ENCODE measurements at regions not wholly inside any gene's neighbourhood (a gene's known extent, or its start where the extent isn't known, plus 50 kb on each side); places are given as distances from the start of the nearest gene placed in this dataset.

DNA sequence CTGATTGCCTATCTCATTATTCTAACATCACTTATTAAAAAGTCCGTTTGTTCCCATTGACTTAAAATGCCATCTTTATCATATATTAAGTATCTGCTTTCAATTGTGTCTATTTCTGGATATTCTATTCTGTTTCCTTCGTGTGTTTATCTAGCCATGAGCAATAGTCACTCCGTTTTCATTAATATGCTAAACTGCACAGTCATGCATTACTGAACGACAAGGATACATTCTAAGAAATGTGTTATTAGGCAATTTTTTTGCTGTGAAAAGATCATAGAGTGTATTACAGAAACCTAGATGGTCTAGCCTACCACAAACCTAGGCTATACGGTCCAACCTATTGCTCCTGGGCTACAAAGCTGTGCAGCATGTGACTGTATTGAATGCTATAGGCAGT is 482.9 kb downstream of the IRX1 start:
- no peak overlapping the region for H3K14ac ChIP-seq (ENCODE audit: insufficient read depth, low read length)
- Mint-ChIP-seq H3K4me1 (peaks cover 2 to 5% of the 10 kb centered on the region in 2 experiments; a peak in 1 of 4 replicates), H3K4me3 (no peak overlapping the region), H3K27me3 (ENCODE audit: low read depth) (no peaks in the 10 kb centered on the region; the same call in 1 of the 2 replicates), H3K9me3 (peaks cover 4 to 8% of the 10 kb centered on the region in 2 experiments), H3K27ac (no peak overlapping the region), H3K36me3 (ENCODE audit: insufficient read depth in 1 of 3, low read depth in 3 of 3) (no peaks in the 10 kb centered on the region; a peak in 1 of 7 replicates)
- no peak overlapping the region for H3K18ac ChIP-seq (ENCODE audit: insufficient read length, low read depth, low read length)
- no peak overlapping the region for H2BK120ac ChIP-seq (ENCODE audit: low read depth, low read length, poor library complexity, severe bottlenecking)
- DNase-seq: no peak
- H3K9ac ChIP-seq (ENCODE audit: extremely low read depth, insufficient read length, low read length): no peak overlapping the region
- no peak overlapping the region for H3K23ac ChIP-seq (ENCODE audit: insufficient read length, low read depth, low read length)
- WGBS (ENCODE audit: extremely low coverage, insufficient read length, low lambda C conversion rate): no CpG with 5 or more reads among the region's 5 CpGs
- H3K9me3 ChIP-seq (ENCODE audit: control insufficient read depth, low read depth, low read length): no peaks in the 10 kb centered on the region
- no peak overlapping the region for H4K8ac ChIP-seq (replicated peaks; ENCODE audit: insufficient read length, low read depth, low read length)
- no peak overlapping the region for H2AFZ ChIP-seq (ENCODE audit: low read length)
- H2BK20ac ChIP-seq (ENCODE audit: low read depth, low read length, poor library complexity, severe bottlenecking): no peak overlapping the region
- H2BK12ac ChIP-seq (ENCODE audit: insufficient read length, low read depth, low read length): no peak overlapping the region
- no peaks in the 10 kb centered on the region for H4K20me1 ChIP-seq (ENCODE audit: control insufficient read depth, insufficient read depth, insufficient read length)
- TF ChIP-seq, protein P1, sequence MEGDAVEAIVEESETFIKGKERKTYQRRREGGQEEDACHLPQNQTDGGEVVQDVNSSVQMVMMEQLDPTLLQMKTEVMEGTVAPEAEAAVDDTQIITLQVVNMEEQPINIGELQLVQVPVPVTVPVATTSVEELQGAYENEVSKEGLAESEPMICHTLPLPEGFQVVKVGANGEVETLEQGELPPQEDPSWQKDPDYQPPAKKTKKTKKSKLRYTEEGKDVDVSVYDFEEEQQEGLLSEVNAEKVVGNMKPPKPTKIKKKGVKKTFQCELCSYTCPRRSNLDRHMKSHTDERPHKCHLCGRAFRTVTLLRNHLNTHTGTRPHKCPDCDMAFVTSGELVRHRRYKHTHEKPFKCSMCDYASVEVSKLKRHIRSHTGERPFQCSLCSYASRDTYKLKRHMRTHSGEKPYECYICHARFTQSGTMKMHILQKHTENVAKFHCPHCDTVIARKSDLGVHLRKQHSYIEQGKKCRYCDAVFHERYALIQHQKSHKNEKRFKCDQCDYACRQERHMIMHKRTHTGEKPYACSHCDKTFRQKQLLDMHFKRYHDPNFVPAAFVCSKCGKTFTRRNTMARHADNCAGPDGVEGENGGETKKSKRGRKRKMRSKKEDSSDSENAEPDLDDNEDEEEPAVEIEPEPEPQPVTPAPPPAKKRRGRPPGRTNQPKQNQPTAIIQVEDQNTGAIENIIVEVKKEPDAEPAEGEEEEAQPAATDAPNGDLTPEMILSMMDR (conservative IDR thresholded peaks at IDR 0.05): no peak
- no peak overlapping the region for H3T11ph ChIP-seq (ENCODE audit: low read length)
- no peak overlapping the region for H3K4ac ChIP-seq (ENCODE audit: low read depth, low read length)
- no peaks in the 10 kb centered on the region for H3K4me1 ChIP-seq (ENCODE audit: insufficient read depth, low read length)
- H4K91ac ChIP-seq (ENCODE audit: insufficient read length, low read depth, low read length): no peak overlapping the region
- H2BK15ac ChIP-seq (ENCODE audit: low read depth, low read length): no peak overlapping the region
- H4K5ac ChIP-seq (ENCODE audit: insufficient read length, low read depth, low read length): no peak overlapping the region
- no peak overlapping the region for H2BK5ac ChIP-seq (ENCODE audit: insufficient read length, low read length)
- H3K27me3 ChIP-seq (ENCODE audit: insufficient read depth, low read length): no peaks in the 10 kb centered on the region; the same call in 1 of the 2 replicates
- no peak overlapping the region for H2AK5ac ChIP-seq (ENCODE audit: insufficient read length, low read length)
- no peak overlapping the region for H3K56ac ChIP-seq (ENCODE audit: insufficient read length, low read depth, low read length)
- H3K27ac ChIP-seq (ENCODE audit: insufficient read length, low read depth, low read length): no peak overlapping the region
- no peaks in the 10 kb centered on the region for H3K79me2 ChIP-seq (ENCODE audit: insufficient read depth, low read length)
- H3K4me2 ChIP-seq (ENCODE audit: insufficient read depth, insufficient read length, low read length): no peak overlapping the region
- H3K23me2 ChIP-seq (ENCODE audit: insufficient read length, low read depth, low read length, poor library complexity, severe bottlenecking): no peaks in the 10 kb centered on the region
- no peaks in the 10 kb centered on the region for H3K79me1 ChIP-seq (ENCODE audit: insufficient read depth, low read depth, low read length, poor library complexity, severe bottlenecking)

Data from H9 (cell line).